Activated B cell treated with CpG ODN at 0.5 μM for 24 hours (primary cell): ENCODE measurements at regions not wholly inside any gene's neighbourhood (a gene's known extent, or its start where the extent isn't known, plus 50 kb on each side); places are given as distances from the start of the nearest gene placed in this dataset.

Experiments
- ATAC-seq: fragments of 200-7000 bp; cut with Tn5 transposase; one replicate; pipeline ENCODE4 v1.10.0; 2021; ENCODE audit warnings: low read depth, mild to moderate bottlenecking, moderate library complexity
- CTCF ChIA-PET: fragments of 350-600 bp; sonication (Branson Sonifier 250); formaldehyde crosslinking; loops from one replicate; lab custom pipeline; 2021; ENCODE audit warnings: antibody characterized with exemption; lab: Charles Lee
- POLR2A ChIA-PET: fragments of 350-600 bp; sonication (Branson Sonifier 250); formaldehyde crosslinking; loops from one replicate; lab custom pipeline; 2021; ENCODE audit warnings: antibody characterized with exemption; lab: Charles Lee
- DNase-seq: peaks from one replicate; pipeline ENCODE4 v3.0.0; 2022
- H3K27ac Mint-ChIP-seq: one replicate; pipeline ENCODE4 v1.8.0; 2020; ENCODE audit warnings: mixed read lengths
- H3K27me3 Mint-ChIP-seq: one replicate; pipeline ENCODE4 v1.8.0; 2021; ENCODE audit warnings: mixed read lengths
- H3K36me3 Mint-ChIP-seq: one replicate; pipeline ENCODE4 v1.8.0; 2021; ENCODE audit warnings: low read depth, mixed read lengths
- H3K4me1 Mint-ChIP-seq: one replicate; pipeline ENCODE4 v1.8.0; 2021; ENCODE audit warnings: mixed read lengths
- H3K4me3 Mint-ChIP-seq: one replicate; pipeline ENCODE4 v1.8.0; 2020; ENCODE audit warnings: mild to moderate bottlenecking, mixed read lengths
- H3K9me3 Mint-ChIP-seq: one replicate; pipeline ENCODE4 v1.8.0; 2020; ENCODE audit warnings: mixed read lengths
- CTCF ChIP-seq: fragments of 200-600 bp; IDR thresholded peaks from one replicate; pipeline ENCODE4 v1.8.0; 2022; ENCODE audit warnings: antibody characterized with exemption, mild to moderate bottlenecking
- intact Hi-C: fragments of 100-400 bp; cut with micrococcal nuclease; formaldehyde crosslinking; loops from one replicate; pipeline ENCODE4 v1.15.1; 2024

DNA sequence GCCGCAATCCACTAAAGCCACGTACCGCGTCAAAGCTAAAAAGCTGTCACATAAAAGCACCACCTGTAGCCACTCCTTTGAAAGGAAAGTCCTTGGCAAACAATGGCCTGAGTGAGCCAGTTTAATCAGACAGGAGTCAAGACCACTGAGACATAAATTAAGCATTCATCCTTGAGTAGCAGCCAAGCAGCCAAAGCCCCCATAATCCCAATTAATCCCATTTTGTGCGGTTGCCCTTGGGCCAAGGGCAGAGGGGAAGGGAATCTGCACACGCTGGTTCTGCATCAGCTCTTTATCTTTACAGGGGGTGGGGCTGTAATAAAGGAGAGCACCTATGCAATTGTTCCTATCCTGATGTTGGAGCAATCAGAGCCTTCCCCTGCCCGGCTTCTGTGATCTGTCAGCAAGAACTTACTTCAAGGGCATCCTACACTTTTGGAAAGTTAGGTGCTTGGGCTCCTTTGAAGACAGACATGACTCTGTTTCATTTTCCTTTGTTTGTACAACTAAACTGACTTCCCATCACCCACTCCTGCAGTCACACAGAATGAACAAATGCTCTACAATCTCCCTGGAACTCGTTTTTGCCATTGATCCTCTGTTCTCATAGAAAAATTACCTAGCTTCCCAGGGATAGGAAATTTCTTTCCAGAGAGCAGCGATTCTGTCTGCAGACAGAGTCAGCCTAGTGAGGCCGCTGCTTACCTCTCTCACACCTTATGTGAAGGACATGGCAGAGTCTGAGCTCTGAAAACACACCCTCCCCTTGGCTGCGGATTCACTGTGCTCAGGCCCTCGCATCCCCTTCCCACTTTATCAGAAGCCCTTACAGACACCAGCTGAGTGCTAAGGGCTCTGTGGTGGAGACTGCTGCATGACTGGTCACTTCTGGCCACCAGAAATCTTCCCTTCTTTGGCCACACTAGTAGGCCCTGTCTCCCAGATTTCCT lies 116.2 kb upstream of the TBCA start:
- POLR2A ChIA-PET, result no interaction called here
- CTCF ChIA-PET, result no interaction called here
- no peak for DNase-seq

GRCh38 chr5:77885519-77885918 lies 109.4 kb upstream of the TBCA start:
- DNase-seq, result no peak

More for the DNA sequence above, 116.2 kb upstream of the TBCA start:
- H3K4me1 Mint-ChIP-seq, result no peaks in the 10 kb centered on the region
- TF ChIP-seq CTCF, result no peak
- H3K27me3 Mint-ChIP-seq, result no peaks in the 10 kb centered on the region
- H3K27ac Mint-ChIP-seq, result no peak overlapping the region
- ATAC-seq, result no peak
- no peaks in the 10 kb centered on the region for H3K36me3 Mint-ChIP-seq
- intact Hi-C loops, result no loop called here
- H3K4me3 Mint-ChIP-seq, result no peak overlapping the region
- H3K9me3 Mint-ChIP-seq, result no peaks in the 10 kb centered on the region

GRCh38 chr5:77882670-77883257 lies 106.6 kb upstream of the TBCA start:
- H3K9me3 Mint-ChIP-seq, result no peaks in the 10 kb centered on the region
- H3K27me3 Mint-ChIP-seq, result peaks cover 11% of the 10 kb centered on the region
- TF ChIP-seq CTCF, result no peak
- intact Hi-C loops, result no loop called here
- no peaks in the 10 kb centered on the region for H3K36me3 Mint-ChIP-seq
- POLR2A ChIA-PET, result interaction anchor here (0.7 kb wide), 1 partner anchor 42 kb away, joined by 3 read pairs; no protein-coding TSS in a partner anchor
- no peak overlapping the region for H3K4me3 Mint-ChIP-seq
- ATAC-seq (no peak), DNase-seq (no peak)
- CTCF ChIA-PET, result no interaction called here
- H3K4me1 Mint-ChIP-seq, result no peaks in the 10 kb centered on the region
- no peak overlapping the region for H3K27ac Mint-ChIP-seq

More at GRCh38 chr5:77885519-77885918, 109.4 kb upstream of the TBCA start:
- Mint-ChIP-seq H3K4me1 (no peaks in the 10 kb centered on the region), H3K27me3 (peaks cover 11% of the 10 kb centered on the region), H3K27ac (no peak overlapping the region), H3K9me3 (no peaks in the 10 kb centered on the region), H3K36me3 (no peaks in the 10 kb centered on the region), H3K4me3 (no peak overlapping the region)
- POLR2A ChIA-PET, result no interaction called here
- intact Hi-C loops, result no loop called here
- TF ChIP-seq CTCF, result no peak
- no peak for ATAC-seq
- CTCF ChIA-PET, result no interaction called here

- H3K4me3 Mint-ChIP-seq, result no peak overlapping the region
- no peak overlapping the region for H3K27ac Mint-ChIP-seq
- no peaks in the 10 kb centered on the region for H3K9me3 Mint-ChIP-seq
- ChIA-PET POLR2A (no interaction called here), CTCF (no interaction called here)
- peaks cover 11% of the 10 kb centered on the region for H3K27me3 Mint-ChIP-seq
- no peaks in the 10 kb centered on the region for H3K36me3 Mint-ChIP-seq
- TF ChIP-seq CTCF, result no peak
- ATAC-seq (no peak), DNase-seq (no peak)
- intact Hi-C loops, result no loop called here
- no peaks in the 10 kb centered on the region for H3K4me1 Mint-ChIP-seq
Measured at GRCh38 chr5:77881528-77881927, 105.4 kb upstream of the TBCA start.
